GM20000 (cell line): ENCODE measurements at regions not wholly inside any gene's neighbourhood (a gene's known extent, or its start where the extent isn't known, plus 50 kb on each side); places are given as distances from the start of the nearest gene placed in this dataset.

Experiments used
- DNase-seq: peaks from one replicate; pipeline ENCODE4 v3.0.0; 2012; ENCODE audit warnings: low spot score
- TF ChIP-seq, protein P1 (sequence below): IDR thresholded peaks from 2 replicates; pipeline ENCODE4 v1.5.1; 2012; ENCODE audit warnings: mild to moderate bottlenecking, control low read depth; ENCODE audit errors: extremely low read depth, missing control alignments

DNA sequence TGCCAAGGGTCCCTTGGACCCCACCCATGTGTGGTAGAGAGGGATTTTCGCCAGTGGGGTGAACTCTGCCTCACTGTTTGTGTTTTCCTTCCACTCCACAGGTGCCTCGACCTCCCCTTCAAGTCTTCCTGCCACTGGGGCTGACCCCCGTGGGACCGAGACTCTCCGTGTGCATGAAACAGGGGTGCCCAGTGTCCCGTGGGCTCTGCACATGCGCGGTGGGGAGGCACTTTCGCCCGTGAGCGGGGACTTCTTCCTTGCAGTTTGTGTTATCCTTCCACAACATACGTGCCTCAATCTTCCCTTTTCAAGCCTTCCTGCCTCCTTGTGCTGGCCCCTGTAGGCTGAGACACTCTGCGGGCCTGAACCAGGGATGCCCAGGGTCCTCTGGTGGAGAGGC lies 362.4 kb downstream of the ALG10 start:
- TF ChIP-seq, protein P1, sequence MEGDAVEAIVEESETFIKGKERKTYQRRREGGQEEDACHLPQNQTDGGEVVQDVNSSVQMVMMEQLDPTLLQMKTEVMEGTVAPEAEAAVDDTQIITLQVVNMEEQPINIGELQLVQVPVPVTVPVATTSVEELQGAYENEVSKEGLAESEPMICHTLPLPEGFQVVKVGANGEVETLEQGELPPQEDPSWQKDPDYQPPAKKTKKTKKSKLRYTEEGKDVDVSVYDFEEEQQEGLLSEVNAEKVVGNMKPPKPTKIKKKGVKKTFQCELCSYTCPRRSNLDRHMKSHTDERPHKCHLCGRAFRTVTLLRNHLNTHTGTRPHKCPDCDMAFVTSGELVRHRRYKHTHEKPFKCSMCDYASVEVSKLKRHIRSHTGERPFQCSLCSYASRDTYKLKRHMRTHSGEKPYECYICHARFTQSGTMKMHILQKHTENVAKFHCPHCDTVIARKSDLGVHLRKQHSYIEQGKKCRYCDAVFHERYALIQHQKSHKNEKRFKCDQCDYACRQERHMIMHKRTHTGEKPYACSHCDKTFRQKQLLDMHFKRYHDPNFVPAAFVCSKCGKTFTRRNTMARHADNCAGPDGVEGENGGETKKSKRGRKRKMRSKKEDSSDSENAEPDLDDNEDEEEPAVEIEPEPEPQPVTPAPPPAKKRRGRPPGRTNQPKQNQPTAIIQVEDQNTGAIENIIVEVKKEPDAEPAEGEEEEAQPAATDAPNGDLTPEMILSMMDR, result no peak
- no peak for DNase-seq

DNA sequence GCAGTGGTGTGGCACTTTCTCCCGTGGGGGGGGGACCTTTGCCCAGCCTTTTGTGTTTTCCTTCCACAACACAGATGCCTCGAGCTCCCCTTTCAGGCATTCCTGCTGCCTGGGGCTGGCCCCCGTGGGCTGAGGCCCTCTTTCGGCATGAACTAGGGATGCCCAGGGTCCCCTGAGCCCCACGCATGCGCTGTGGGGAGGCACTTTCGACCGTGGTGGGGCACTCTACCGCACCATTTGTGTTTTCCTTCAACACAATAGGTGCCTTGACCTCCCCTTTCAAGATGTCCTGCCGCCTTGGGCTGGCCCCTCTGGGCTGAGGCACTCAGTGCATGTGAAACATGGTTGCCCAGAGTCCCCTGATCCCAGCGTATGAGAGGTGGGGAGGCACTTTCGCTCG lies 363.7 kb downstream of the ALG10 start:
- no peak for DNase-seq
- TF ChIP-seq, protein P1, result no peak

GRCh38 chr12:34386621-34387255 lies 364.4 kb downstream of the ALG10 start:
- TF ChIP-seq, protein P1, result no peak
- DNase-seq, result no peak

GRCh38 chr12:34387711-34388635 lies 365.7 kb downstream of the ALG10 start:
- no peak for DNase-seq
- TF ChIP-seq, protein P1, result no peak

GRCh38 chr12:34388636-34389377 lies 366.5 kb downstream of the ALG10 start:
- TF ChIP-seq, protein P1, result no peak
- DNase-seq, result no peak

DNA sequence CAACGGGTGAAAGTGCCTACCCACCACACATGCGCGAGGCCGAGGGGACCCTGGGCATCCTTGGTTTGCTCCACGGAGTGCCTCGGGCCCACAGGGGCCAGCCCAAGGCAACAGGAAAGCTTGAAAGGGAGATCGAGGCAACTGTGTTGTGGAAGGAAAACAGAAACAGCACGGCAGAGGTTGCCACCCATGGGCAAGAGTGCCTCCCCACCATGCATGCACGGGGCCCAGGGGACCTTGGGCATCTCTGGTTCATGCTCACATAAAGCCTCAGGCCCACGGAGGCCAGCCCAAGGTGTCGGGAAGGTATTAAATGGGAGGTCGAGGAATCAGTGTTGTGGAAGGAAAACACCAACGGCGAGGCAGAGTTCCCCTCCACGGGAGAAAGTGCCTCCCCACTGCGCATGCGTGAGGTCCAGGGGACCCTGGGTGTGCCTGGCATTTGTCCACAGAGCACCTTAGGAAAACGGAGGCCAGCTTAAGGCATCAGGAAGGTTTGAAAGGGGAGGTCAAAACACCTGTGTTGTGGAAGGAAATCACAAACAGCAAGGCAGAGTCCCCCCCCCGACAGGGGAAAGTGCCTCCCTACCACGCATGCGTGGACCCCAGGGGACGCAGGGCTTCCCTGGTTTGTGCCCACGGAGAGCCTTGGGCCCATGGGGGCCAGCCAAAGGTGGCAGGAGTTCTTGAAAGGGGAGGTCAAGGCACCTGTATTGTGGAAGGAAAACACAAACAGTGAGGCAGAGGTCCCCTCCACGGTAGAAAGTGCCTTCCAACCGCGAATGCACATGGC lies 367.3 kb downstream of the ALG10 start:
- no peak for DNase-seq
- TF ChIP-seq, protein P1, result no peak
